GM18507 (cell line): ENCODE measurements at regions not wholly inside any gene's neighbourhood (a gene's known extent, or its start where the extent isn't known, plus 50 kb on each side); places are given as distances from the start of the nearest gene placed in this dataset.

Source experiments
- DNase-seq: peaks from one replicate; pipeline ENCODE4 v3.0.0; 2011; ENCODE audit warnings: low read depth; ENCODE audit not compliant: insufficient read length; ENCODE audit errors: extremely low spot score
- FAIRE-seq: peaks from 2 replicates; lab custom pipeline; 2011; peaks lifted over from hg19 to GRCh38; lab: Jason Lieb, UNC

DNA sequence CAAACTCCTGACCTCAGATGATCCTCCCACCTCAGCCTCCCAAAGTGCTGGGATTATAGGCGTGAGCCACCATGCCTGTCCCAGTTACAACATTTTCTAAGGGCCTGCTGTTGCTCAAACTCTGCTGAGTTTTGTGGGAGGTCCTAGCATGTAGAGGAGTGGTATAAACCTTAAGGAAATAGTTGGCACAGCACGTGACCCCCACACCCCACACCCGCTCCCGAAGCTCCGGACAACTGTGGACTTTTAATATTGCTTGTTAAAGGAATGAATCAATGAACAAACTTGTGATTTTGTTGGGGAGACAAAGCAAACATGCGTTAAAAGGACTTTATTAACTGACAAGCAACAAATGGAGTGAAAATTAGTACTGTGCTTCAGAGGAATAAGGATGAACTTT lies 137.8 kb upstream of the GATA6 start:
- no peak for DNase-seq
- FAIRE-seq, result no peak

DNA sequence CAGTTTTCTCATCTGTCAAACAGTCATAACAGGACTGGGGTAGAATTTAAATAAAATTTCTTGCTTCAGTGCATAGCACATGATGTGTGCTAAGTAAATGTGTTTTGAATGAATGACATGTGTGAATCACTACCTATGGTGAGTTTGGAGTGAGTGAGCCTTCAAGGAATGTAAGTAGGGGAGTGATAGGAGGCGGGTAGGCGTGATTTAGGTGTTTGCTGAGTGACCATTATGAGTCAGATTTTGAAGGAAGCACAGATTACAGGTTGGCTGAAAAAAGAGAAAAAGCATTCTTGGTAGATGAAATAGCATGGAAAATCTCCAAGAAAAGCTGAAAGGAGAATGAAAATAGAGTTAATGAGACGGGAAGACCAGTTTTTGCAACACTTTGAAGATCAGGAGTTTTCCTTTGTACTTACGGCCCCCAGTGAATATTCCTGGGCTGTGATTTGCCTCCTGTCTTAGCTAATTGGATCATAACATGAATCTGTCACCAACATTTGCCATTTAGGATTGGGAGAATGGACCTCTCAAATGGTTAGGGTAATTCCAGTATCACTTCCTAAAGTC lies 136.9 kb upstream of the GATA6 start:
- DNase-seq, result no peak
- FAIRE-seq, result no peak

- no peak for FAIRE-seq
- no peak for DNase-seq
Measured at GRCh38 chr18:22033085-22033484, 136.3 kb upstream of the GATA6 start.

- DNase-seq, result no peak
- FAIRE-seq, result no peak
Measured at GRCh38 chr18:22034276-22034675, 135.1 kb upstream of the GATA6 start.

DNA sequence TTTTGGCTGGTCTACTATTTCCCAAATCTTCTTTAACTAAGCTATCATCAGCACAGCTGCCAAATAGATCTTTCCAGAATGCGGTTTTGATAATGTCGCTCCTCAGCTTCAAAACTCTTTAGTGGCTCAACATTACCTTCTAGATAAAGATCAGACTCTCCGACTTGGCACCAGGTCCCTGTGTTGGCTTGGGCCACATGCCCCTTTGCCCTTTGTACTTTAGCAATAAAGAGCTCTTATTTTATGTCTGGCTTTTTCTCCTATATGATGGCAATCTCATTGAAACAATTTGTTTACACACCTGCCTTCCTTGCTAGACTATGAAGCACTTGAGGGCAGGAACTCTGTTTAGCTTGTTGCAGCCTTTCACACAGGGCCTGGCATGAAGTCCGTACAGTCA lies 128.9 kb upstream of the GATA6 start:
- FAIRE-seq, result no peak
- DNase-seq, result no peak

- FAIRE-seq (no peak), DNase-seq (no peak)
Measured at GRCh38 chr18:22043837-22044236, 125.6 kb upstream of the GATA6 start.

DNA sequence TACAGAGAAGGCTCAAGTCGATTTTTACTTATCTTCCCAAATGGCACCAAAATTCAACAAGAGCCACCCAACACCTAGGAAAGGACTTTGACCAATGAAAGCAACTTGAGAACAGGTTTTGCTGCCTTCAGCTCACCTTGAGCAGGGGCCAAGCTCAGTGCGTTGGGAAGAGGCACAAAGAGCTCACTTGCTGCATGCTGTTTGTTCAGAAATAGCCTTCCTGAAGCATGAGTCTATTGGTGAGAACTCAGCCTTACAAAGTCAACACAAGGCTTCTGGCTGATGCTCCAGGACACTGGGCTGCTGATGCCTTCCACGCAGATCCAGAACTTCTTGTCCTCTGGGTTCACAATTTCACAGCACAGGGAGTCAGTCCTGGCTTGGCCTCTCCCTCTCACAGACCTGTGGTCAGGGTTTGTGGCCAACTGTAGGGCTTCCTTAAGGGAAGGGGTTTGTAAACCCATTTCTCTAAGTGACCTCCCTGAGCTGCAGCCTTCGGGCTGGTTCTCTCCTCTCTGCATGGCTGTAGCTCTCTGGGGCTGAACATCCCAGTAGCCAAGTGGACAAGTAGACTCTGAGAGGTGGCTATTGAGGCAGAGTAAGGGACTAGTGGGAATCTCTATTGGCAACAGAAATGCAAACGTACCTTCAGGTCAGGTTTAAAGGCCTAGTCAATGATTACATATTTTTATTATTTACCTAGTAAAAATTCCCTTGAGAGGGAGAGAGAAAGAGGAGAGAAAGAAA lies 124.7 kb upstream of the GATA6 start:
- no peak for DNase-seq
- FAIRE-seq, result no peak

DNA sequence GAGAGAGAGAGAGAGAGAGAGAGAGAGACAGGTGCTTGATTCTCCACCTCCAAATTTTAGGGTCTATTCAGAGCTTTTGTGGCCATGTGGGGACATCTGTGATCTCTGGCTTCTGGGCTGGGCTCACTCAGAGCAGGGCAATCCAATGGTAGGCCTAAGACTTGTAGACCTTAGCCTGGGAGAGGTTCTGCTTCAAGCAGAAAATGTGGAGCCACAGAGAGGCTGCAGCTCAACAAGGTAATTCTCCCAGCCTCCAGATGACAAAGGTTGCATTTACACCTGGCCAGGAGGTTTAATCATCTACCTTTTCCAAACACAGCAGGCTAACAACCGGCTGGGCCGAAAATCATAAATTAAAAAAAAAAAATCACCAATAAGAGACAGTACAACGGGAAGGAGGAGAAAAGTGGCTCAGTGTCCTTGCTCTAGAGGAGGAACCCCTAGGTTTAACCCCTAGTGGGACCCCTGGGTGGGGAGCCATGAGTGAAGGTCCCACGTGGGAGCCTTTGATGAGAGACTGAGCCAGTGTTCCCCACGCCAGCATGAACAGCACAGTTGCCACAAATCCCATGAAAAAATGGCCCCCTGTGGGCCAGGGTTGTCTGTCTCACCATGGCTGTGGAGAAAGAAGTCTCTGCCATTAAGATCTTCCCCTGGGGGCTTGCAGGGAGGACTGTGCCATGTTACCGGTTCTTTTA lies 124.0 kb upstream of the GATA6 start:
- DNase-seq (no peak), FAIRE-seq (no peak)

- no peak for DNase-seq
- no peak for FAIRE-seq
Measured at GRCh38 chr18:22046473-22046872, 122.9 kb upstream of the GATA6 start.

DNA sequence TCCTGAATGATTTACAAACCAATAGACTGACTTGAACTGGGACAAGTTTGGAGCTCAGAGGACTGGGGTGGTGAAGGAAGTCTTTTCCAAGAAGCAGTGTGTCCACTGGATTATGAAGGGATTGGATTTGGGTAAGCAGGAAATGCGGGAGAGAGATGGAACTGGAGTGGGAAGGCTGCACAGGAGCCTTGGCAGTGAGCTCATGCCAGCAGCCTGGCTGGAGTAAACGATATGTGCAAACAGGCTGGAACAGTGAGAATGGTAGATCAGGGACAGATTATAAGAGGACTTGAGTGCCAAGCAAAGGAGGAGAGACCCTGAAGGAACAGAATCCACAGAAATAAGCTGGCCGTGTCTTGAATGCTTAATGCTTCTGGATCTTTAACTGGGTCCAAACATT lies 121.9 kb upstream of the GATA6 start:
- FAIRE-seq, result no peak
- no peak for DNase-seq

- FAIRE-seq, result no peak
- DNase-seq, result no peak
Measured at GRCh38 chr18:22048221-22048620, 121.2 kb upstream of the GATA6 start.

DNA sequence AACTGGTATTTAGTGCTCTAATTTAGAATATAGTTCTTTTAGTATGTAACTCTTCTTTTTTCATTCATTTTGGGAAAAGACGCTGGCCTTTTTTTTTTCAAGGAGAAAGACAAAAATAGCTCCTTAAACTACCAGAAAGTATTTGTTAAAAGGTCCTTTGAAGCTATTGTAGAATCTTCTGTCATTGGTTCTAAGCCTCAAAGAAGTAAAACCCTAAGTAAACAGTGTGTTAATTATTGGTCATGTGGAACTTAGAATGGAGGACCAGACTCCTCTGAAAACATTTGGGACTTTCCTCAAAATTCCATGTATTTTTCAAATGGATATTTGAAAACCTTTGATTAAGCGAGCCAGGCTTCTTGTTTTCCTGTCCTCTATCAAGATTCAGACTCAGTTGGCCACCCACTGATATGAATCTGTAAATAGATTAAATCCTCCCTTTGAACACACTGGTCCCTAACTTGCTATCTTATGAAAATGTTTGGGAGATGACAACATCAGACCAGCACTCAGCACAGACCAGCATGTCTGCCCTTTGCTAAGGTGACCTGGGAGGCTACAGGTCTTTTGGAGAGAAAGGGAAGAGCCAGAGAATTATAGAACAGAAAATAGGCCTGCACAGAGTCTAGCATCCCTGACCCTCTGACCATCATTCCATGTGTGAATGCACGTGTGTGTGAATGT lies 120.3 kb upstream of the GATA6 start:
- DNase-seq (no peak), FAIRE-seq (no peak)

- FAIRE-seq, result no peak
Measured at GRCh38 chr18:22052405-22053105, 116.8 kb upstream of the GATA6 start.

DNA sequence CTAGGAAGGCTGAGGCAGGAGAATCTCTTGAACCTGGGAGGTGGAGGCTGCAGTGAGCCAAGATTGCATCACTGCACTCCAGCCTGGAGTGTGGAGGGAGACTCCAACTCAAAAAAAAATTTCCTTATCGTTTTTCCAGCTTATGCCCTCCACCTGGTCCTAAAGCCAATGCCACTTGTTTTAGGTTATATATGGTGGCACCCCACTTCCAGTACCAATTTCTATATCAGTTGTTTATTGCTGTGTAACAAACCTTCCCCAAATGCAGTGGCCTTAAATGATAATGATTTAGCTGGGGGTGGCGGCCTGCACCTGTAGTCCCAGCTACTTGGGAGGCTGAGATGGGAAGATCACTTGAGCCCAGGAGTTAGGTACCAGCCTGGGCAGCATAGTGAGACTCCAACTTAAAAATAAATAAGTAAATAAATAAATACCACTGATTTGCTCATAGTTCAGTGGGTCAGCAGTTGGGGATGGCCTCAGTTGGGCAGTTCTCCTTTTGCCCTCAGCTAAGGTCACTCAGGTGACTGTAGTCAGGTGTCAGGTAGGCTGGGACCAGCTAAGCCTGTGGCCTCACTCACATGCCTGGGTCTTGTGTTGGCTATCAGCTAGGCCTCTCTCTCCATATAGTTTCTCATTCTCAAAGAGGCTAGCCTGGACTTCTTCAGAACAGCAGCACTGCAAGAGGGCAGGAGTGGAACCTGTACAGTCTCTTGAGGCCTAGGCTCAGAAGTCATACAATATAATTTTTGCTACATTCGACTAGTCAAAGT lies 113.7 kb upstream of the GATA6 start:
- no peak for DNase-seq
- FAIRE-seq, result no peak

More at GRCh38 chr18:22052405-22053105, 116.8 kb upstream of the GATA6 start:
- DNase-seq, result no peak

DNA sequence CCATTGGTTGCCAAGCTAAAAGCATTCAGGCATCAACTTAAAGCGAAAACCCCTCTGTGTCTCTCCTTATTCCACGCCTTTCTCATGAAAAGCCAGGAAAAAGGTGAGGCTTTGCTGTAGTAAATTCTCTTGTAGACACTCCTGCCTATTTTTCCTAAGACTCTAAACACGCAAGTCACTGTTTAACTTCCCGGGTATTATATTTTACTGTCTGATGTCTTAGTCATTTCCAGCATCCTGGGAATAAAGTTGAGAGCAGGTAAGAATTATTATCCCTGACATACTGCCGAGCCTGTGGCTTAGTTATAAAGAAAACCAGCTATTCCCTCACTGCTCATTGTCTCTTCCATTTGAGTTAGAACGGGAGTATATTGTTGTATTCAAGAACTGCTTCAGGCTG lies 112.4 kb upstream of the GATA6 start:
- DNase-seq, result no peak

DNA sequence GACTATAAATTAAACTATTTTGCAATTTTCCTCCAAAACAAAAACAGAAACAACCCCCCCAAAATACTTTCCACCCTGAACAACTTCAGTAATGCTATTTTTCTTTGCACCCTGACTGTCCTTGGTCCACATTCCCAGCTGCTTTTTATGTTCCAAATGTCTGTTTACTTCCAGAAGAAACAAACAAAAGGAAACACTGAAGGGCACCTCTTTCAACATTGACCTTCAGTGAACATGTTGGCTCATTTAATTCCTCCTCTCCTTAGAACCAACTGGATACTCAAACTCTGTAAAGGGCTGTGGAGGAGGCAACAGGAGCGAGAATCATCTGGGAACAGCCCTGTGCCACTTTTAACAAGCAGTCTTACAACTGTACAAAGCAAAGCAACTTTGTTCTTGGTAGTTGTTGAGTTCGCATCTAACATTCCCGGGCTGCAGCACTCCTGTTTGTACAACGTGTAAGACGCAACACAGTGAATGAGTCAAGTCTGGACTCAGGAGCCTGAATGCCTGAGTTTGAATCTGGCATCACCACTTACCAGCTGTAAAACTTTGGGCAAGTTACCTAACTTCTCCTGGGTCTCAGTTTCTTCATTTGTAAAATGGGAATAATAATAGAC lies 111.4 kb upstream of the GATA6 start:
- FAIRE-seq (no peak), DNase-seq (no peak)

More for the DNA sequence above, 112.4 kb upstream of the GATA6 start:
- no peak for FAIRE-seq

- FAIRE-seq (no peak), DNase-seq (no peak)
Measured at GRCh38 chr18:22060361-22060760, 109.0 kb upstream of the GATA6 start.

- FAIRE-seq, result no peak
- DNase-seq, result no peak
Measured at GRCh38 chr18:22063102-22063501, 106.3 kb upstream of the GATA6 start.

- no peak for FAIRE-seq
- no peak for DNase-seq
Measured at GRCh38 chr18:22063672-22064071, 105.7 kb upstream of the GATA6 start.
